HepG2 (cell line): ENCODE measurements at regions not wholly inside any gene's neighbourhood (a gene's known extent, or its start where the extent isn't known, plus 50 kb on each side); places are given as distances from the start of the nearest gene placed in this dataset.

Experiments
- ATAC-seq: fragments of 200-7000 bp; cut with Tn5 transposase; 3 replicates; pipeline ENCODE4 v1.9.1; 2020; ENCODE audit warnings: mild to moderate bottlenecking, moderate library complexity
- BruUV-seq: library from RNA; stranded (reverse); fragments of 400-500 nt; replicated peaks from 2 replicates; lab custom pipeline; 2021; lab: Mats Ljungman, UMichigan
- CTCF ChIA-PET: fragments of 300-600 bp; formaldehyde crosslinking; extraction: SDS; loops from one replicate; lab custom pipeline; 2021; ENCODE audit warnings: low total read pairs, inconsistent platforms, low intra/inter-chr PET ratio; lab: Yijun Ruan, JAX
- POLR2A ChIA-PET: fragments of 350-600 bp; sonication (Branson Sonifier 250); formaldehyde crosslinking; loops from one replicate; lab custom pipeline; 2020; ENCODE audit warnings: antibody characterized with exemption, inconsistent platforms; lab: Yijun Ruan, JAX
- DNase-seq: peaks from one replicate; pipeline ENCODE4 v3.0.0-alpha.2; 2015; ENCODE audit warnings: low spot score
- FAIRE-seq: peaks from 3 replicates; lab custom pipeline; 2011; peaks lifted over from hg19 to GRCh38; lab: Jason Lieb, UNC
- H2AFZ ChIP-seq: one replicate; pipeline ENCODE4 v1.6.1; 2011; ENCODE audit warnings: low read length, inconsistent platforms
- H3K27ac ChIP-seq: fragments of 300-600 bp; 3 replicates; pipeline ENCODE4 v1.8.0; 2011; ENCODE audit warnings: mixed run types, mild to moderate bottlenecking, mixed read lengths, low read length, inconsistent platforms; ENCODE audit not compliant: insufficient read depth; ENCODE audit errors: extremely low read length
- H3K27me3 ChIP-seq, 2 experiments: fragments of 200-600 bp in 1 of 2; 2 replicates in 1 of 2; 3 replicates in 1 of 2; pipeline versions ENCODE4 v1.6.0 to v1.8.0; 2011; ENCODE audit warnings: low read length in 2 of 2, mild to moderate bottlenecking in 2 of 2, moderate library complexity in 2 of 2, inconsistent platforms in 1 of 2; ENCODE audit not compliant: insufficient read depth in 2 of 2, control insufficient read depth in 1 of 2
- H3K36me3 ChIP-seq, 2 experiments: fragments of 200-600 bp in 1 of 2; replicated peaks in 1 of 2; 2 replicates in 1 of 2; 3 replicates in 1 of 2; pipeline versions ENCODE4 v1.5.1 to v1.8.0; 2011; ENCODE audit warnings: low read length in 2 of 2, inconsistent platforms in 1 of 2; ENCODE audit not compliant: insufficient read depth in 2 of 2, control insufficient read depth in 1 of 2
- H3K4me1 ChIP-seq: 2 replicates; pipeline ENCODE4 v1.5.1; 2012; ENCODE audit warnings: low read length, inconsistent platforms; ENCODE audit not compliant: insufficient read depth
- H3K4me2 ChIP-seq: 2 replicates; pipeline ENCODE4 v1.6.0; 2011; ENCODE audit warnings: low read depth, low read length, inconsistent platforms
- H3K4me3 ChIP-seq, 3 experiments: fragments of 200-600 bp in 1 of 3; sonication (generic), shearing (Covaris generic) in 1 of 3; replicated peaks in 1 of 3; 2 replicates each; pipeline ENCODE4 v1.5.1; 2011 to 2016; ENCODE audit warnings: low read length in 3 of 3, inconsistent platforms in 2 of 3, low read depth in 2 of 3, mild to moderate bottlenecking in 2 of 3, control low read depth in 1 of 3, mixed read lengths in 1 of 3; ENCODE audit not compliant: insufficient read depth in 1 of 3
- H3K79me2 ChIP-seq: one replicate; pipeline ENCODE4 v1.6.1; 2011; ENCODE audit warnings: low read length, inconsistent platforms; ENCODE audit not compliant: insufficient read depth
- H3K9ac ChIP-seq: 2 replicates; pipeline ENCODE4 v1.6.0; 2011; ENCODE audit warnings: mild to moderate bottlenecking, low read depth, low read length, inconsistent platforms; ENCODE audit not compliant: insufficient read depth
- H3K9me3 ChIP-seq: 2 replicates; pipeline ENCODE4 v1.5.1; 2012; ENCODE audit warnings: mild to moderate bottlenecking, low read length
- H4K20me1 ChIP-seq: 2 replicates; pipeline ENCODE4 v1.6.0; 2011; ENCODE audit warnings: inconsistent platforms, mild to moderate bottlenecking, low read length, moderate library complexity; ENCODE audit not compliant: insufficient read depth
- RFX1 ChIP-seq: fragments of 450-650 bp; IDR thresholded peaks from 2 replicates; pipeline ENCODE4 v1.6.1; 2017
- ZNF224 ChIP-seq: sonication (generic); formaldehyde crosslinking; IDR thresholded peaks from 2 replicates; pipeline ENCODE4 v1.5.0; 2020; ENCODE audit warnings: mild to moderate bottlenecking, missing genetic modification reagents
- WGBS: methylation state at CpG from one replicate; pipeline ENCODE4 v1.1.6; 2017; ENCODE audit warnings: low lambda C conversion rate; 5-methylcytosine and 5-hydroxymethylcytosine counted together
- in situ Hi-C: cut with HindIII; loops from 2 replicates; pipeline ENCODE4 v1.10.0; 2017; ENCODE audit warnings: low pct_unique_long_range_greater_than_20kb; ENCODE audit not compliant: extremely low pct_ligation_motif_present
- intact Hi-C: fragments of 100-400 bp; cut with micrococcal nuclease; formaldehyde crosslinking; loops from one replicate; pipeline ENCODE4 v1.10.0; 2022; ENCODE audit not compliant: unreplicated experiment
- TF ChIP-seq, protein P1 (sequence below): sonication (generic); formaldehyde crosslinking; IDR thresholded peaks from 2 replicates; pipeline ENCODE4 v1.5.1; 2020; ENCODE audit warnings: missing genetic modification reagents, mild to moderate bottlenecking, borderline replicate concordance
- TF ChIP-seq, protein P2 (sequence below): sonication (generic); formaldehyde crosslinking; IDR thresholded peaks from one replicate; pipeline ENCODE4 v1.5.1; 2020; ENCODE audit warnings: mild to moderate bottlenecking, missing genetic modification reagents; ENCODE audit errors: not compliant biosample characterization
- TF ChIP-seq, protein P3 (sequence below): fragments of 450-650 bp; IDR thresholded peaks from 2 replicates; pipeline ENCODE4 v1.6.1; 2016

DNA sequence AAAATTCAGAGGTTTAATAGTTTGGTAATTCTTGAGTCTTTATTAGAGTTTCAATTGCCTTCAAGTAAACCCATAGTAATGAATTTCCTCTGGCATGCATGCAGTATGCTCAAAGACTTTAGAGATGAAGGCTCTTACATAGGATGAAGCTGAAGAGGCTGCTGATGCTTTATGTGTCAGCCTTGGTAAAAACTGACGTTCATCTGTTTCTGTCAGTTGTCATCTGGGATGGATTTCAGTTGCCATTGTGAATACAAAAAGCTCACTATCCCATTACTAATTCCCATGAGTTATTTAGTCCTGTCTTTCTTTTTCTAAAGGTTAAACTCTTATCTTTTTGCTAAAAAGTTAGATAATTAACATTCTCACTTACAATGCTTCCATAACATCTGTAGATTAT is 136.9 kb upstream of the GBE1 start:
- ChIA-PET CTCF (no interaction called here), POLR2A (no interaction called here)
- Histone ChIP-seq H3K27ac (no peak overlapping the region), H3K36me3 (no peaks in the 10 kb centered on the region), H4K20me1 (no peaks in the 10 kb centered on the region), H3K27me3 (no peaks in the 10 kb centered on the region), H3K9ac (no peak overlapping the region), H3K9me3 (no peaks in the 10 kb centered on the region), H3K4me3 (no peak overlapping the region), H3K4me1 (no peaks in the 10 kb centered on the region), H3K79me2 (no peaks in the 10 kb centered on the region), H2AFZ (no peak overlapping the region), H3K4me2 (no peak overlapping the region)
- DNase-seq = no peak
- in situ Hi-C loops (no loop called here), intact Hi-C loops (no loop called here)
- TF ChIP-seq ZNF224 (no peak), RFX1 (no peak)
- no peak for ATAC-seq
- no peak for FAIRE-seq
- no TSS peak for BruUV-seq
- 0% methylated on average over 1 of the region's 1 CpG for WGBS

DNA sequence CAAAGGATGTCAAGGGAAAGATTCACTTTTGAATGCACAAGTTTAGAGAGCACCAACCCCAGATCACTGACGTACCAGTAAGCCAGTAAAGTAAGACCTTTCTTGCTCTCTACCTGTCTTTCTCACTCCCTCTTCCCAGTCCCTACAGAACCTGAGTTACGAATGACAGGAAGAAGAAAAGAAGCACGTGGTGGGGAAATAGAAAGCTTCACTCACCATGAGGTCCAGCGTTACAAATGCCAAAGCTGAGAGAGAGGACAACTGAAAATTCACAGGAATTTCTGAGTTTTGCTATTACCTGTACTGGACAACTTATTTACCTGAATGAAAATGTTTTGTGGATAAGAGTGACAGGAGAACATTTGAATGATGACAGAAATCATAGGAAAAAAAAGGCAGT is 133.2 kb upstream of the GBE1 start:
- Histone ChIP-seq H3K36me3 (no peaks in the 10 kb centered on the region), H3K9ac (no peak overlapping the region), H2AFZ (no peak overlapping the region), H3K79me2 (no peaks in the 10 kb centered on the region), H3K4me2 (no peak overlapping the region), H3K4me3 (no peak overlapping the region), H3K9me3 (no peaks in the 10 kb centered on the region), H4K20me1 (no peaks in the 10 kb centered on the region), H3K27me3 (no peaks in the 10 kb centered on the region), H3K4me1 (no peaks in the 10 kb centered on the region), H3K27ac (no peak overlapping the region)
- intact Hi-C loops = no loop called here
- ATAC-seq = no peak
- ChIA-PET POLR2A (no interaction called here), CTCF (no interaction called here)
- 4% methylated on average over 4 of the region's 4 CpGs for WGBS
- FAIRE-seq = no peak
- BruUV-seq = no TSS peak
- TF ChIP-seq, protein P1, sequence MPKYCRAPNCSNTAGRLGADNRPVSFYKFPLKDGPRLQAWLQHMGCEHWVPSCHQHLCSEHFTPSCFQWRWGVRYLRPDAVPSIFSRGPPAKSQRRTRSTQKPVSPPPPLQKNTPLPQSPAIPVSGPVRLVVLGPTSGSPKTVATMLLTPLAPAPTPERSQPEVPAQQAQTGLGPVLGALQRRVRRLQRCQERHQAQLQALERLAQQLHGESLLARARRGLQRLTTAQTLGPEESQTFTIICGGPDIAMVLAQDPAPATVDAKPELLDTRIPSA (CRISPR knock-in tag) = no peak
- TF ChIP-seq, protein P2, sequence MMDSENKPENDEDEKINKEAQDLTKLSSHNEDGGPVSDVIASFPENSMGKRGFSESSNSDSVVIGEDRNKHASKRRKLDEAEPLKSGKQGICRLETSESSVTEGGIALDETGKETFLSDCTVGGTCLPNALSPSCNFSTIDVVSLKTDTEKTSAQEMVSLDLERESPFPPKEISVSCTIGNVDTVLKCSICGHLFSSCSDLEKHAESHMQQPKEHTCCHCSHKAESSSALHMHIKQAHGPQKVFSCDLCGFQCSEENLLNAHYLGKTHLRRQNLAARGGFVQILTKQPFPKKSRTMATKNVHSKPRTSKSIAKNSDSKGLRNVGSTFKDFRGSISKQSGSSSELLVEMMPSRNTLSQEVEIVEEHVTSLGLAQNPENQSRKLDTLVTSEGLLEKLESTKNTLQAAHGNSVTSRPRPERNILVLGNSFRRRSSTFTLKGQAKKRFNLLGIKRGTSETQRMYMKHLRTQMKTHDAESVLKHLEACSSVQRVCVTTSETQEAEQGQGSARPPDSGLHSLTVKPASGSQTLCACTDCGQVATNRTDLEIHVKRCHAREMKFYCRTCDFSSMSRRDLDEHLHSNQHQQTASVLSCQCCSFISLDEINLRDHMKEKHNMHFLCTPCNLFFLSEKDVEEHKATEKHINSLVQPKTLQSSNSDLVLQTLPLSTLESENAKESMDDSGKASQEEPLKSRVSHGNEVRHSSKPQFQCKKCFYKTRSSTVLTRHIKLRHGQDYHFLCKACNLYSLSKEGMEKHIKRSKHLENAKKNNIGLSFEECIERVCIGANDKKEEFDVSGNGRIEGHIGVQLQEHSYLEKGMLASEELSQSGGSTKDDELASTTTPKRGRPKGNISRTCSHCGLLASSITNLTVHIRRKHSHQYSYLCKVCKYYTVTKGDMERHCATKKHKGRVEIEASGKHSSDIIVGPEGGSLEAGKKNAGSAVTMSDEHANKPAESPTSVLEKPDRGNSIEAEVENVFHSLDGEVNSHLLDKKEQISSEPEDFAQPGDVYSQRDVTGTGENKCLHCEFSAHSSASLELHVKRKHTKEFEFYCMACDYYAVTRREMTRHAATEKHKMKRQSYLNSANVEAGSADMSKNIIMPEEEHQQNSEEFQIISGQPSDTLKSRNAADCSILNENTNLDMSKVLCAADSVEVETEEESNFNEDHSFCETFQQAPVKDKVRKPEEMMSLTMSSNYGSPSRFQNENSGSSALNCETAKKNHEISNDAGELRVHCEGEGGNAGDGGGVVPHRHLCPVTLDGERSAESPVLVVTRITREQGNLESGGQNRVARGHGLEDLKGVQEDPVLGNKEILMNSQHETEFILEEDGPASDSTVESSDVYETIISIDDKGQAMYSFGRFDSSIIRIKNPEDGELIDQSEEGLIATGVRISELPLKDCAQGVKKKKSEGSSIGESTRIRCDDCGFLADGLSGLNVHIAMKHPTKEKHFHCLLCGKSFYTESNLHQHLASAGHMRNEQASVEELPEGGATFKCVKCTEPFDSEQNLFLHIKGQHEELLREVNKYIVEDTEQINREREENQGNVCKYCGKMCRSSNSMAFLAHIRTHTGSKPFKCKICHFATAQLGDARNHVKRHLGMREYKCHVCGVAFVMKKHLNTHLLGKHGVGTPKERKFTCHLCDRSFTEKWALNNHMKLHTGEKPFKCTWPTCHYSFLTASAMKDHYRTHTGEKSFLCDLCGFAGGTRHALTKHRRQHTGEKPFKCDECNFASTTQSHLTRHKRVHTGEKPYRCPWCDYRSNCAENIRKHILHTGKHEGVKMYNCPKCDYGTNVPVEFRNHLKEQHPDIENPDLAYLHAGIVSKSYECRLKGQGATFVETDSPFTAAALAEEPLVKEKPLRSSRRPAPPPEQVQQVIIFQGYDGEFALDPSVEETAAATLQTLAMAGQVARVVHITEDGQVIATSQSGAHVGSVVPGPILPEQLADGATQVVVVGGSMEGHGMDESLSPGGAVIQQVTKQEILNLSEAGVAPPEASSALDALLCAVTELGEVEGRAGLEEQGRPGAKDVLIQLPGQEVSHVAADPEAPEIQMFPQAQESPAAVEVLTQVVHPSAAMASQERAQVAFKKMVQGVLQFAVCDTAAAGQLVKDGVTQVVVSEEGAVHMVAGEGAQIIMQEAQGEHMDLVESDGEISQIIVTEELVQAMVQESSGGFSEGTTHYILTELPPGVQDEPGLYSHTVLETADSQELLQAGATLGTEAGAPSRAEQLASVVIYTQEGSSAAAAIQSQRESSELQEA (CRISPR knock-in tag) = no peak
- TF ChIP-seq, protein P3, sequence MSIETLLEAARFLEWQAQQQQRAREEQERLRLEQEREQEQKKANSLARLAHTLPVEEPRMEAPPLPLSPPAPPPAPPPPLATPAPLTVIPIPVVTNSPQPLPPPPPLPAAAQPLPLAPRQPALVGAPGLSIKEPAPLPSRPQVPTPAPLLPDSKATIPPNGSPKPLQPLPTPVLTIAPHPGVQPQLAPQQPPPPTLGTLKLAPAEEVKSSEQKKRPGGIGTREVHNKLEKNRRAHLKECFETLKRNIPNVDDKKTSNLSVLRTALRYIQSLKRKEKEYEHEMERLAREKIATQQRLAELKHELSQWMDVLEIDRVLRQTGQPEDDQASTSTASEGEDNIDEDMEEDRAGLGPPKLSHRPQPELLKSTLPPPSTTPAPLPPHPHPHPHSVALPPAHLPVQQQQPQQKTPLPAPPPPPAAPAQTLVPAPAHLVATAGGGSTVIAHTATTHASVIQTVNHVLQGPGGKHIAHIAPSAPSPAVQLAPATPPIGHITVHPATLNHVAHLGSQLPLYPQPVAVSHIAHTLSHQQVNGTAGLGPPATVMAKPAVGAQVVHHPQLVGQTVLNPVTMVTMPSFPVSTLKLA = peak; percentile 91
- no peak for DNase-seq
- in situ Hi-C loops = no loop called here
